Gastroesophageal sphincter (tissue), 4 donors: ENCODE measurements at regions not wholly inside any gene's neighbourhood (a gene's known extent, or its start where the extent isn't known, plus 50 kb on each side); places are given as distances from the start of the nearest gene placed in this dataset.

Experiments
- ATAC-seq: fragments of 150-250 bp; one replicate; pipeline ENCODE4 v1.9.1; 2016; ENCODE audit warnings: mild to moderate bottlenecking, moderate library complexity
- H3K27ac ChIP-seq, 4 donors: fragments of 200-600 bp; sonication (generic) in 3 of 4; 1 replicate in 3 of 4; 2 replicates in 1 of 4; pipeline ENCODE4 v1.5.1; 2016 to 2019
- H3K27me3 ChIP-seq: fragments of 200-600 bp; sonication (generic); one replicate; pipeline ENCODE4 v1.5.1; 2019
- H3K36me3 ChIP-seq, 2 donors: fragments of 200-600 bp; sonication (generic); one replicate each; pipeline ENCODE4 v1.5.1; 2019; ENCODE audit warnings: control low read depth in 1 of 2
- H3K4me1 ChIP-seq, 3 donors: fragments of 200-600 bp; sonication (generic); 1 replicate in 2 of 3; 2 replicates in 1 of 3; pipeline ENCODE4 v1.5.1; 2016 to 2019; ENCODE audit warnings: control low read depth in 2 of 3
- H3K4me3 ChIP-seq, 2 donors: fragments of 200-600 bp; sonication (generic); one replicate each; pipeline ENCODE4 v1.5.1; 2019; ENCODE audit warnings: mild to moderate bottlenecking in 1 of 2, moderate library complexity in 1 of 2
- H3K9me3 ChIP-seq, 3 donors: fragments of 200-600 bp; sonication (generic); one replicate each; pipeline ENCODE4 v1.5.1; 2017 to 2019; ENCODE audit warnings: control low read depth in 2 of 3
- EP300 ChIP-seq: sonication (generic); formaldehyde crosslinking; IDR thresholded peaks from one replicate; pipeline ENCODE4 v1.6.1; 2017; ENCODE audit warnings: antibody characterized with exemption, mild to moderate bottlenecking
- POLR2A ChIP-seq, 2 donors: fragments of 450-650 bp; IDR thresholded peaks; one replicate each; pipeline ENCODE4 v1.6.1; 2017; ENCODE audit warnings: antibody characterized with exemption in 2 of 2, mild to moderate bottlenecking in 2 of 2, moderate library complexity in 1 of 2
- POLR2AphosphoS5 ChIP-seq: sonication (generic); formaldehyde crosslinking; IDR thresholded peaks from one replicate; pipeline ENCODE4 v1.6.1; 2017; ENCODE audit warnings: antibody characterized with exemption
- WGBS, 2 donors: methylation state at CpG; one replicate each; pipeline ENCODE4 v1.1.5; 2018; ENCODE audit warnings: low coverage in 1 of 2; 5-methylcytosine and 5-hydroxymethylcytosine counted together
- TF ChIP-seq, protein P1 (sequence below), 4 experiments: fragments of 200-600 bp in 2 of 4; fragments of 450-650 bp in 2 of 4; sonication (generic) in 1 of 4; IDR thresholded peaks; one replicate each; pipeline ENCODE4 v1.5.1; 2017 to 2019; ENCODE audit warnings: antibody characterized with exemption in 4 of 4, mild to moderate bottlenecking in 2 of 4, moderate library complexity in 2 of 4

- peaks cover 27% of the 10 kb centered on the region for H3K27me3 ChIP-seq
- no peak for ATAC-seq
- WGBS, 2 donors = 55 to 74% methylated on average over 7 to 11 of the region's 14 CpGs
These were observed 124.3 kb downstream of the TMEM18 start for GRCh38 chr2:552906-553305.

DNA sequence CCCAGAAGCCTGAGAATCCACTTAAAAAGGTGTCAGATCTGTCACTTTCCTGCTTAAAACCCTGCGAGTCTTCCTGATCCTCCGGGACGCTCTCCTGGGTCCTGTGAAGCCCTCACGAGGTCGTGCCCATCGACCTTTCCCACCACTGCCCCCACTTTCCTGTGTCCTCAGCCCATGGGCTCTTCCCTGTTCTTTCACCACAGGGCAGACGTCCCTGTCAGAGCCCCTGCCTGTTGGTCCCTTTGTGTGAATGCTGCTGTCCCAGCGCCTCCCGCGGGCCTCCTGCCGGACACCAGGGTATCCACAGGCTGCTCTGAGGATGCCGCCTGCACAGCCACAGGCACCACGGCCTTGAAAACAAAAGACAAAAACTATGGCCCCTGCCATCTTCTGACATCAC lies 125.6 kb downstream of the TMEM18 start:
- 70 to 92% methylated on average over 3 to 4 of the region's 13 CpGs for WGBS, 2 donors
- no peaks in the 10 kb centered on the region for H3K4me1 ChIP-seq
- no peaks in the 10 kb centered on the region for H3K9me3 ChIP-seq
- H3K27ac ChIP-seq = no peak overlapping the region
- no peak for TF ChIP-seq POLR2A (IDR thresholded peaks at IDR 0.05)
- TF ChIP-seq, protein P1, sequence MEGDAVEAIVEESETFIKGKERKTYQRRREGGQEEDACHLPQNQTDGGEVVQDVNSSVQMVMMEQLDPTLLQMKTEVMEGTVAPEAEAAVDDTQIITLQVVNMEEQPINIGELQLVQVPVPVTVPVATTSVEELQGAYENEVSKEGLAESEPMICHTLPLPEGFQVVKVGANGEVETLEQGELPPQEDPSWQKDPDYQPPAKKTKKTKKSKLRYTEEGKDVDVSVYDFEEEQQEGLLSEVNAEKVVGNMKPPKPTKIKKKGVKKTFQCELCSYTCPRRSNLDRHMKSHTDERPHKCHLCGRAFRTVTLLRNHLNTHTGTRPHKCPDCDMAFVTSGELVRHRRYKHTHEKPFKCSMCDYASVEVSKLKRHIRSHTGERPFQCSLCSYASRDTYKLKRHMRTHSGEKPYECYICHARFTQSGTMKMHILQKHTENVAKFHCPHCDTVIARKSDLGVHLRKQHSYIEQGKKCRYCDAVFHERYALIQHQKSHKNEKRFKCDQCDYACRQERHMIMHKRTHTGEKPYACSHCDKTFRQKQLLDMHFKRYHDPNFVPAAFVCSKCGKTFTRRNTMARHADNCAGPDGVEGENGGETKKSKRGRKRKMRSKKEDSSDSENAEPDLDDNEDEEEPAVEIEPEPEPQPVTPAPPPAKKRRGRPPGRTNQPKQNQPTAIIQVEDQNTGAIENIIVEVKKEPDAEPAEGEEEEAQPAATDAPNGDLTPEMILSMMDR (IDR thresholded peaks at IDR 0.05) = no peak
- TF ChIP-seq EP300 = no peak
- no peak for TF ChIP-seq POLR2AphosphoS5
- no peak for ATAC-seq
- H3K27me3 ChIP-seq = peaks cover 29% of the 10 kb centered on the region
- H3K4me3 ChIP-seq = no peak overlapping the region
- H3K36me3 ChIP-seq = no peaks in the 10 kb centered on the region

More at GRCh38 chr2:552906-553305, 124.3 kb downstream of the TMEM18 start:
- no peaks in the 10 kb centered on the region for H3K4me1 ChIP-seq
- H3K9me3 ChIP-seq = no peaks in the 10 kb centered on the region
- TF ChIP-seq EP300 (no peak), POLR2A (IDR thresholded peaks at IDR 0.05) (no peak), POLR2AphosphoS5 (no peak)
- TF ChIP-seq, protein P1 (IDR thresholded peaks at IDR 0.05) = no peak
- H3K4me3 ChIP-seq = no peak overlapping the region
- H3K27ac ChIP-seq = no peak overlapping the region
- no peaks in the 10 kb centered on the region for H3K36me3 ChIP-seq

DNA sequence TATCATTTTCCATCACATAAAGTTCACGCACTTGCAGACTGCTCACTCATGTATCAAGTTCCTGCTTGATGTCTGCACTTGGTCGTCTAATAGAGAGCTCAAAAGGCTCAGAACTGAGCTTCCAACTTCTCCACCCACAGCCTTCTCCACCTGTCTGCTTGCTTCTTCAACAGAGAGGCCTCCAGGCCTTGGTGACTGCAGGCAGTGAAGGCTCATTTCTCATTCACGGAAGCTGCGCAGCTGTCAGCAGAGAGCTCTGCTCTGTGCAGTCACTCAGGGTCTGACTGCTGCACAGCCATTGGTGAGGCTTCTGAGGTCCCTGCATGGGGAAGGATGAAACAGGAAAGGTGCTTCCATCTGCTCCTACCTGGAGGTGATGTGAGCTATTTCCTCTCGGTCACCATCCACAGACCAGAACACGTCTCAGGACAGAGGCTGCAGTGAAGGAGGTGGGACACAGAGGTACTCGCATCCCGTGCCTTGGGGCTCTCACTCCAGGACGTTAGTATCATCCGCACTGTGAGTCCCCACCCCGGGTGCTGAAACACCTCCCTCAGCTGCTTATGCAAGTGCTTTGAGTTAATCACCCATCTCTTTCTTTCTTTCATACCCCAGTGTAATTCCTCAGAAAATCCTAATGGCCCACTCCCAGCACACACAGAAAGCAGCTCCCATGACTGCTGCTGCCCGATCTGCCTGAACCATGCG lies 126.2 kb downstream of the TMEM18 start:
- TF ChIP-seq EP300 (no peak), POLR2AphosphoS5 (no peak), POLR2A (IDR thresholded peaks at IDR 0.05) (no peak)
- TF ChIP-seq, protein P1 (IDR thresholded peaks at IDR 0.05) = no peak
- ATAC-seq = no peak
- Histone ChIP-seq H3K4me1 (no peaks in the 10 kb centered on the region), H3K9me3 (no peaks in the 10 kb centered on the region), H3K27ac (no peak overlapping the region), H3K27me3 (peaks cover 35% of the 10 kb centered on the region), H3K36me3 (no peaks in the 10 kb centered on the region), H3K4me3 (no peak overlapping the region)
- WGBS, 2 donors = 70 to 73% methylated on average over 2 to 12 of the region's 13 CpGs

- H3K36me3 ChIP-seq = no peaks in the 10 kb centered on the region
- no peak overlapping the region for H3K4me3 ChIP-seq
- WGBS, 2 donors = 53 to 60% methylated on average over 6 to 9 of the region's 24 CpGs
- H3K9me3 ChIP-seq = no peaks in the 10 kb centered on the region
- no peak overlapping the region for H3K27ac ChIP-seq
- no peak for ATAC-seq
- no peaks in the 10 kb centered on the region for H3K4me1 ChIP-seq
- TF ChIP-seq POLR2A (IDR thresholded peaks at IDR 0.05) (no peak), EP300 (no peak), POLR2AphosphoS5 (no peak)
- TF ChIP-seq, protein P1 (IDR thresholded peaks at IDR 0.05) = no peak
- peaks cover 27% of the 10 kb centered on the region for H3K27me3 ChIP-seq
These were observed 131.2 kb downstream of the TMEM18 start for GRCh38 chr2:545711-546650.
